OCI-LY1 (cell line): ENCODE measurements at regions not wholly inside any gene's neighbourhood (a gene's known extent, or its start where the extent isn't known, plus 50 kb on each side); places are given as distances from the start of the nearest gene placed in this dataset.

Source experiments
- H2AFZ ChIP-seq: fragments of 200-600 bp; sonication (generic), shearing (Covaris generic); 2 replicates; pipeline ENCODE4 v1.6.0; 2014; ENCODE audit warnings: antibody characterized with exemption, mild to moderate bottlenecking, low read length
- H3F3A ChIP-seq: fragments of 200-600 bp; sonication (generic), shearing (Covaris generic); 2 replicates; pipeline ENCODE4 v1.6.0; 2014; ENCODE audit warnings: mild to moderate bottlenecking, antibody characterized with exemption, low read length, moderate library complexity; ENCODE audit not compliant: insufficient read depth
- H3K27ac ChIP-seq: fragments of 200-600 bp; sonication (generic); 2 replicates; pipeline ENCODE4 v1.5.1; 2014; ENCODE audit warnings: low read length, mixed run types, mild to moderate bottlenecking, low read depth; ENCODE audit not compliant: poor library complexity, severe bottlenecking
- H3K27me3 ChIP-seq: fragments of 200-600 bp; sonication (generic); 2 replicates; pipeline ENCODE4 v1.6.0; 2014; ENCODE audit warnings: antibody characterized with exemption, mild to moderate bottlenecking, low read length, moderate library complexity; ENCODE audit not compliant: insufficient read depth
- H3K36me3 ChIP-seq: fragments of 200-600 bp; sonication (generic); 2 replicates; pipeline ENCODE4 v1.6.1; 2014; ENCODE audit warnings: mild to moderate bottlenecking, antibody characterized with exemption, low read length, moderate library complexity, mixed read lengths; ENCODE audit not compliant: insufficient read depth
- H3K4me1 ChIP-seq: fragments of 200-600 bp; sonication (generic); 2 replicates; pipeline ENCODE4 v1.5.1; 2014; ENCODE audit warnings: mild to moderate bottlenecking, low read length, moderate library complexity; ENCODE audit not compliant: insufficient read depth, severe bottlenecking
- H3K4me2 ChIP-seq: fragments of 200-600 bp; sonication (generic), shearing (Covaris generic); 2 replicates; pipeline ENCODE4 v1.6.1; 2014; ENCODE audit warnings: low read length
- H3K4me3 ChIP-seq: fragments of 200-600 bp; sonication (generic); 2 replicates; pipeline ENCODE4 v1.5.1; 2014; ENCODE audit warnings: low read length, low read depth, mild to moderate bottlenecking, mixed read lengths; ENCODE audit not compliant: poor library complexity, severe bottlenecking
- H3K79me2 ChIP-seq: fragments of 200-600 bp; shearing (Covaris generic); 2 replicates; pipeline ENCODE4 v1.6.1; 2016; ENCODE audit warnings: mixed run types, low read length, mixed read lengths; ENCODE audit not compliant: insufficient read depth
- H3K9ac ChIP-seq: fragments of 200-600 bp; sonication (generic), shearing (Covaris generic); 2 replicates; pipeline ENCODE4 v1.6.1; 2014; ENCODE audit warnings: mild to moderate bottlenecking, low read length, mixed read lengths
- H3K9me2 ChIP-seq: fragments of 200-600 bp; sonication (generic), shearing (Covaris generic); 2 replicates; pipeline ENCODE4 v1.6.1; 2014; ENCODE audit warnings: low read depth, mild to moderate bottlenecking, low read length, mixed read lengths
- H3K9me3 ChIP-seq: fragments of 200-600 bp; shearing (Covaris generic); 2 replicates; pipeline ENCODE4 v1.6.1; 2014; ENCODE audit warnings: low read length, mixed read lengths
- H4K20me1 ChIP-seq: fragments of 200-600 bp; sonication (generic), shearing (Covaris generic); 2 replicates; pipeline ENCODE4 v1.6.0; 2016; ENCODE audit warnings: mild to moderate bottlenecking, low read length; ENCODE audit not compliant: insufficient read depth
- CTCF ChIP-seq: fragments of 200-600 bp; sonication (generic), shearing (Covaris generic); IDR thresholded peaks from 2 replicates; pipeline ENCODE4 v1.5.1; 2017; ENCODE audit warnings: mild to moderate bottlenecking, antibody characterized with exemption, low read length, moderate library complexity, mixed read lengths
- EZH2 ChIP-seq: fragments of 200-600 bp; sonication (generic), shearing (Covaris generic); IDR thresholded peaks from 2 replicates; pipeline ENCODE4 v1.8.0; 2017; ENCODE audit warnings: borderline replicate concordance, mixed run types, mild to moderate bottlenecking, antibody characterized with exemption, low read length, moderate library complexity, mixed read lengths

DNA sequence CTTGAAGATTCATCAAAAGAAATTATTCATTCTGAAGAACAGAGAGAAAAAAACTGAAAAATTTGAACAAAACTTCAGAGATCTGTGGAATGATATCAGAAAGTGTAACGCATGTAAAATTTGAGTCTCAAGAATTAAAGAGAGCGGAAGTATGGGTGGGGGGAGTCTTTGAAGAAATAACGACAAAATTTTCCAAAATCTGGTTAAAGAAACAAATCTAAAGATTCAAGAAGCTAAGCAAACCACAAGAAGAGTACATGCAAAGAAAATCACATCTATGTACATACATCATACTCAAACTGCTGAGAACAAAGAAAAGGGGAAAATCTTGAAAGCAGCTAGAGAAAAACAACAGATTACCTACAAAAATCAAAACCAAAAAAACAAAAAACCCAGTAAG is 149.4 kb upstream of the TBCA start:
- Histone ChIP-seq H3K36me3 (no peaks in the 10 kb centered on the region), H3K79me2 (no peaks in the 10 kb centered on the region)

GRCh38 chr5:77924081-77924480 is 147.9 kb upstream of the TBCA start:
- H3K4me3 ChIP-seq, result no peak overlapping the region
- H3K36me3 ChIP-seq, result no peaks in the 10 kb centered on the region
- no peak overlapping the region for H3K4me2 ChIP-seq
- H3F3A ChIP-seq, result no peaks in the 10 kb centered on the region
- no peak overlapping the region for H3K9ac ChIP-seq
- H3K9me3 ChIP-seq, result no peaks in the 10 kb centered on the region
- no peak overlapping the region for H3K27ac ChIP-seq
- peaks cover 6% of the 10 kb centered on the region; the same call in 1 of the 2 replicates for H3K27me3 ChIP-seq
- H3K79me2 ChIP-seq, result no peaks in the 10 kb centered on the region
- no peaks in the 10 kb centered on the region for H3K9me2 ChIP-seq
- H4K20me1 ChIP-seq, result no peaks in the 10 kb centered on the region
- H3K4me1 ChIP-seq, result no peaks in the 10 kb centered on the region
- TF ChIP-seq CTCF, result no peak
- no peak for TF ChIP-seq EZH2
- H2AFZ ChIP-seq, result no peak overlapping the region

More for the DNA sequence above, 149.4 kb upstream of the TBCA start:
- H3K27me3 ChIP-seq, result no peaks in the 10 kb centered on the region
- no peaks in the 10 kb centered on the region for H3F3A ChIP-seq
- no peak overlapping the region for H3K4me3 ChIP-seq
- H4K20me1 ChIP-seq, result no peaks in the 10 kb centered on the region
- no peak overlapping the region for H3K4me2 ChIP-seq
- no peaks in the 10 kb centered on the region for H3K4me1 ChIP-seq
- no peaks in the 10 kb centered on the region for H3K9me3 ChIP-seq
- no peak overlapping the region for H3K9ac ChIP-seq
- no peak overlapping the region for H3K27ac ChIP-seq
- TF ChIP-seq CTCF (no peak), EZH2 (no peak)
- no peak overlapping the region for H2AFZ ChIP-seq
- no peaks in the 10 kb centered on the region for H3K9me2 ChIP-seq

DNA sequence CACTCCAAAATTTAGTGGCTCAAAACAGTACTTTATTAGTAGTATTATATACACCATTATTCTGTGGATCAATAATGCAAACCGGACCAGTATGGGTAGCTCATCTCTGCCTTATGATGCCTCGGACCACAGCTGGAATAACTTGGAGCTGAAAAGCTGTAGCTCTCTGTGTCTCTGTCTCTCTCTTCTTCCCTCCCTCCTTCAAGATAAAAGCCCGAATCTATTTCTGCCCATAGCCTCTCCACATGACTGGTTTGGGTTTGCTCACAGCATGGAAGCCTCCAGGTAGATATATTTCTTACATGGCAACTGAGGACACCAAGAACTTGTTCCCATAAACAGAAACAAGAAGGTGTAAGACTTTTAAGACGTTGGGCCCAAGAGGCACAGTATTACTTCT is 147.5 kb upstream of the TBCA start:
- TF ChIP-seq CTCF (no peak), EZH2 (no peak)
- no peaks in the 10 kb centered on the region for H3K9me3 ChIP-seq
- H3K79me2 ChIP-seq, result no peaks in the 10 kb centered on the region
- H3F3A ChIP-seq, result no peaks in the 10 kb centered on the region
- H3K4me3 ChIP-seq, result no peak overlapping the region
- H3K4me1 ChIP-seq, result no peaks in the 10 kb centered on the region
- H3K9ac ChIP-seq, result no peak overlapping the region
- H4K20me1 ChIP-seq, result no peaks in the 10 kb centered on the region
- H3K27me3 ChIP-seq, result peaks cover 6% of the 10 kb centered on the region; the same call in 1 of the 2 replicates
- H2AFZ ChIP-seq, result no peak overlapping the region
- no peaks in the 10 kb centered on the region for H3K9me2 ChIP-seq
- H3K27ac ChIP-seq, result no peak overlapping the region
- no peak overlapping the region for H3K4me2 ChIP-seq
- H3K36me3 ChIP-seq, result no peaks in the 10 kb centered on the region
